ENCODE measurements at regions not wholly inside any gene's neighbourhood (a gene's known extent, or its start where the extent isn't known, plus 50 kb on each side); places are given as distances from the start of the nearest gene placed in this dataset.

DNA sequence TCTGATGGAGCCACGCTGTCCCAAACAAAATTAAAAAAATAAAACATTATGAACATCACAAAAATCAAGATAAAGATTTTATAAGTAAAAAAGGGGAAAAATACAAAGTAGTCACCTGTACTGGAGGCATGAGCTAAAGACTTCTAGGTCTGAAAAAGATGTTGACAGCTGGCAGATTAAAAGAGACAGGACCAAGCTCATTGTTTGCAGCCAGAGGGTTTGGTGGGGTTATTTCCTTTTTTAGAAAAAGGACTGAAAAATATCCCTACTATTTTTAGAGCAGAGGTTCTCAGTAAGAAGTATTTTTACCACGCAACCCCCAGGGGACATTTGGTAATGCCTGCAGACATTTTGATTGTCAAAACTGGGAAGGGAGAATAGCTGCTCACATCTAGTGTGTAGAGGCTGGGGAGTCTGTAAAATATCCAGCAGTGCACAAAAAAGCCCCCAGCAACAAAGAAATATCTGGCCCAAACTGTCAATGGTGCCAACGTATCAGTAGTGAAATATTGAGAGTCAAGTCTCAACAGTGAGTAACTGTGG lies 353.4 kb downstream of the TLE1 start:
- TF ChIP-seq CTCF (IDR thresholded peaks at IDR 0.05) (no peak), POLR2AphosphoS5 (IDR thresholded peaks at IDR 0.05; ENCODE audit: low read depth, low read length) (no peak), SIN3A (IDR thresholded peaks at IDR 0.05; ENCODE audit: borderline replicate concordance, insufficient read depth, low read depth, low read length) (no peak), TCF7L2 (IDR thresholded peaks at IDR 0.05; ENCODE audit: low read depth, low read length) (no peak)

All from Panc1 (cell line).